Right atrium auricular region (tissue), 2 donors: ENCODE measurements at regions not wholly inside any gene's neighbourhood (a gene's known extent, or its start where the extent isn't known, plus 50 kb on each side); places are given as distances from the start of the nearest gene placed in this dataset.

Source experiments
- DNase-seq: peaks from one replicate; pipeline ENCODE4 v3.0.0-alpha.2; 2019; ENCODE audit warnings: low spot score
- H3K27ac ChIP-seq, 2 donors: fragments of 200-600 bp; sonication (generic); 1 replicate in 1 of 2; 2 replicates in 1 of 2; pipeline ENCODE4 v1.5.1; 2016 to 2019
- H3K27me3 ChIP-seq, 2 donors: fragments of 200-600 bp; sonication (generic); one replicate each; pipeline versions ENCODE4 v1.5.1 to v1.6.0; 2017 to 2019
- H3K36me3 ChIP-seq: fragments of 200-600 bp; sonication (generic); one replicate; pipeline ENCODE4 v1.5.1; 2016
- H3K4me1 ChIP-seq, 2 donors: fragments of 200-600 bp; sonication (generic); one replicate each; pipeline versions ENCODE4 v1.5.1 to v1.6.0; 2017 to 2019
- H3K4me3 ChIP-seq, 2 donors: fragments of 200-600 bp; sonication (generic); 1 replicate in 1 of 2; 2 replicates in 1 of 2; pipeline ENCODE4 v1.5.1; 2017 to 2019; ENCODE audit warnings: mild to moderate bottlenecking in 1 of 2, moderate library complexity in 1 of 2
- H3K9me3 ChIP-seq, 2 donors: fragments of 200-600 bp; sonication (generic); one replicate each; pipeline ENCODE4 v1.5.1; 2019
- CTCF ChIP-seq, 2 donors: fragments of 200-600 bp; sonication (generic); IDR thresholded peaks; one replicate each; pipeline ENCODE4 v1.5.1; 2019; ENCODE audit warnings: antibody characterized with exemption in 2 of 2

- H3K4me1 ChIP-seq = peaks cover 0 to 8% of the 10 kb centered on the region in 2 donors
- no peak overlapping the region for H3K27ac ChIP-seq
- H3K27me3 ChIP-seq = no peaks in the 10 kb centered on the region
- H3K4me3 ChIP-seq = no peak overlapping the region
- no peak for DNase-seq
- H3K9me3 ChIP-seq = no peaks in the 10 kb centered on the region
- H3K36me3 ChIP-seq = no peaks in the 10 kb centered on the region
- TF ChIP-seq CTCF (IDR thresholded peaks at IDR 0.05) = no peak
These were observed 207.5 kb downstream of the RPLP1 start for GRCh38 chr15:69660114-69660513.

GRCh38 chr15:69660658-69661405 is 208.2 kb downstream of the RPLP1 start:
- Histone ChIP-seq H3K36me3 (no peaks in the 10 kb centered on the region), H3K4me3 (no peak overlapping the region), H3K4me1 (peaks cover 0 to 14% of the 10 kb centered on the region in 2 donors), H3K27me3 (no peaks in the 10 kb centered on the region), H3K27ac (no peak overlapping the region), H3K9me3 (no peaks in the 10 kb centered on the region)
- no peak for DNase-seq
- no peak for TF ChIP-seq CTCF (IDR thresholded peaks at IDR 0.05)

- TF ChIP-seq CTCF (IDR thresholded peaks at IDR 0.05) = no peak
- peaks cover 0 to 18% of the 10 kb centered on the region in 2 donors for H3K4me1 ChIP-seq
- DNase-seq = no peak
- no peaks in the 10 kb centered on the region for H3K36me3 ChIP-seq
- no peak overlapping the region for H3K4me3 ChIP-seq
- no peaks in the 10 kb centered on the region for H3K27me3 ChIP-seq
- no peaks in the 10 kb centered on the region for H3K9me3 ChIP-seq
- H3K27ac ChIP-seq = no peak overlapping the region
These were observed 208.8 kb downstream of the RPLP1 start for GRCh38 chr15:69661446-69661845.

GRCh38 chr15:69661871-69662644 is 209.4 kb downstream of the RPLP1 start:
- Histone ChIP-seq H3K27ac (no peak overlapping the region), H3K4me3 (no peak overlapping the region), H3K36me3 (no peaks in the 10 kb centered on the region), H3K9me3 (no peaks in the 10 kb centered on the region), H3K4me1 (peaks cover 0 to 18% of the 10 kb centered on the region in 2 donors), H3K27me3 (no peaks in the 10 kb centered on the region)
- DNase-seq = no peak
- no peak for TF ChIP-seq CTCF (IDR thresholded peaks at IDR 0.05)

- Histone ChIP-seq H3K36me3 (no peaks in the 10 kb centered on the region), H3K4me1 (peaks cover 0 to 18% of the 10 kb centered on the region in 2 donors), H3K9me3 (no peaks in the 10 kb centered on the region), H3K4me3 (no peak overlapping the region), H3K27ac (no peak overlapping the region), H3K27me3 (no peaks in the 10 kb centered on the region)
- no peak for DNase-seq
- no peak for TF ChIP-seq CTCF (IDR thresholded peaks at IDR 0.05)
These were observed 210.0 kb downstream of the RPLP1 start for GRCh38 chr15:69662645-69663000.
